Inferior parietal cortex (tissue), 1 donor: ENCODE measurements at regions not wholly inside any gene's neighbourhood (a gene's known extent, or its start where the extent isn't known, plus 50 kb on each side); places are given as distances from the start of the nearest gene placed in this dataset.
"Not testable (repeated sequence)": the region's sequence is repeated elsewhere in the genome, so short reads cannot be mapped to it uniquely, and the experiment has no call there.

Source experiments
- DNase-seq: peaks from one replicate; pipeline ENCODE4 v3.0.0-alpha.2; 2016; ENCODE audit errors: extremely low spot score

- DNase-seq, result peak; percentile 1
Observed at GRCh38 chrX:83416273-83416672, 91.8 kb upstream of the POU3F4 start.

GRCh38 chrX:83419030-83419792 lies 88.9 kb upstream of the POU3F4 start:
- DNase-seq, result no peak

GRCh38 chrX:83422836-83423235 lies 85.3 kb upstream of the POU3F4 start:
- no peak for DNase-seq

GRCh38 chrX:83442552-83442951 lies 65.5 kb upstream of the POU3F4 start:
- not testable (repeated sequence) for DNase-seq

GRCh38 chrX:83446355-83446754 lies 61.7 kb upstream of the POU3F4 start:
- DNase-seq, result no peak
